ENCODE measurements at regions not wholly inside any gene's neighbourhood (a gene's known extent, or its start where the extent isn't known, plus 50 kb on each side); places are given as distances from the start of the nearest gene placed in this dataset.

DNA sequence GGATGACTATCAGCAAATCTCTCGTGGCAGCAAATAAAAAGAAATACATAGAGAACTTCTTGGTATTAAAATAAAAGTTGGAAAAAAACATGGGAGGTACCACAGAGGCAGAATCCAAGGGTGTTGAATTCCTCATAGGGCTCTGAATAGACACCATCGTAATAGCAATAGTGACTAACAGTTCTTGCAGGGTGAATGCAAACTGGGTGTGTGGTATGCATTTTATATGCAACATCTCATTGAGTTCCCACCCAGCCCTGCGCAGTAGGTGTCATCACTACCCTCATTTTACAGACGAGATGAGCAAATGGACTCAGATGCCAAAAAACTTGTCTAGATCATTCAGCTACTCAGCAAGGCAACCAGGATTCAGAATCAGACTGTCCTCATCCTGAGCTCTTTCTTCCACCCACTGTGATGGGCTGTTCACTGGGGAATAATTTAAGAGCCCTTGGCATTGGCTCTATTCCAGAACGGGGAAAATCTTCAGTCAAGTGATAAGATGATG, 354.6 kb upstream of the CDH11 start:
- H4K8ac ChIP-seq (ENCODE audit: extremely low read depth, insufficient read depth, low read length) = no peak overlapping the region
- CTCF ChIA-PET (ENCODE audit: partially characterized antibody) = interaction anchor here (1.1 to 1.2 kb wide), 2 partner anchors 8 to 46 kb away, joined by 3 read pairs; no protein-coding TSS in a partner anchor

More for the DNA sequence above, 354.6 kb upstream of the CDH11 start:
- Histone ChIP-seq H3K79me1 (ENCODE audit: low read depth, low read length) (no peaks in the 10 kb centered on the region), H3K4ac (replicated peaks; ENCODE audit: insufficient read length, low read depth, low read length) (no peak overlapping the region), H3K79me2 (ENCODE audit: control insufficient read depth in 1 of 2, insufficient read depth in 2 of 2, low read length in 2 of 2) (no peaks in the 10 kb centered on the region), H3K56ac (replicated peaks; ENCODE audit: insufficient read length, low read depth, low read length) (no peak overlapping the region), H3K27ac (ENCODE audit: low read depth, low read length) (no peak overlapping the region), H4K5ac (ENCODE audit: insufficient read length, low read depth, low read length) (no peak overlapping the region), H4K91ac (replicated peaks; ENCODE audit: insufficient read length, low read length) (no peak overlapping the region), H2BK15ac (ENCODE audit: low read length) (no peak overlapping the region), H2AK5ac (ENCODE audit: low read depth, low read length) (no peak overlapping the region; the same call in 1 of the 2 replicates), H4K20me1 (replicated peaks in 1 of 2; ENCODE audit: control insufficient read depth in 1 of 2, insufficient read depth in 2 of 2, low read length in 2 of 2) (no peaks in the 10 kb centered on the region), H3K4me1 (replicated peaks in 1 of 4; ENCODE audit: control insufficient read depth in 3 of 4, insufficient read depth in 4 of 4, low read length in 3 of 4) (peaks cover 0 to 9% (median under 1%) of the 10 kb centered on the region in 4 experiments; a peak in 2 of 7 replicates), H3K4me3 (ENCODE audit: extremely low read depth in 1 of 4, insufficient read depth in 2 of 4, low read depth in 3 of 4, low read length in 4 of 4) (no peak overlapping the region), H3K18ac (ENCODE audit: extremely low read depth, low read length) (no peak overlapping the region), H3K4me2 (ENCODE audit: insufficient read depth in 1 of 2, low read depth in 2 of 2, low read length in 2 of 2) (no peak overlapping the region), H3K9ac (replicated peaks in 1 of 4; ENCODE audit: extremely low read depth in 1 of 4, low read depth in 3 of 4, low read length in 3 of 4) (no peak overlapping the region), H2BK5ac (ENCODE audit: low read depth, low read length) (no peak overlapping the region), H3K23ac (ENCODE audit: insufficient read length) (no peak overlapping the region), H3K27me3 (replicated peaks in 1 of 4; ENCODE audit: control insufficient read depth in 3 of 4, extremely low read depth in 1 of 4, insufficient read depth in 3 of 4, low read length in 3 of 4) (no peaks in the 10 kb centered on the region), H3K36me3 (ENCODE audit: control insufficient read depth in 2 of 4, insufficient read depth in 4 of 4, low read length in 3 of 4) (no peaks in the 10 kb centered on the region), H2BK12ac (ENCODE audit: low read depth, low read length) (no peak overlapping the region), H2BK120ac (replicated peaks; ENCODE audit: low read depth, low read length) (no peak overlapping the region), H2AFZ (ENCODE audit: low read length) (no peak overlapping the region), H3K14ac (ENCODE audit: insufficient read length) (no peak overlapping the region), H3K9me3 (ENCODE audit: insufficient read depth in 2 of 2, low read depth in 1 of 2, low read length in 1 of 2) (no peaks in the 10 kb centered on the region), H2BK20ac (ENCODE audit: low read length) (no peak overlapping the region), H3K23me2 (ENCODE audit: low read depth, low read length) (no peaks in the 10 kb centered on the region)
- FAIRE-seq (no peak), DNase-seq (ENCODE audit: low read depth in 1 of 2, low spot score in 2 of 2) (no peak)
- TF ChIP-seq EP300 (IDR thresholded peaks at IDR 0.05; ENCODE audit: borderline replicate concordance in 1 of 2, low read depth in 2 of 2, low read length in 2 of 2) (no peak), SUZ12 (IDR thresholded peaks at IDR 0.05; ENCODE audit: low read length) (no peak), ZNF274 (IDR thresholded peaks at IDR 0.05; ENCODE audit: borderline replicate concordance, extremely low read depth, low read length) (no peak), BACH1 (IDR thresholded peaks at IDR 0.05; ENCODE audit: low read length) (no peak)
- 91% methylated on average over 5 of the region's 5 CpGs; no CpG with 5 or more reads in 1 of the 2 experiments for WGBS, 2 experiments (ENCODE audit: extremely low coverage in 1 of 2, insufficient coverage in 1 of 2, insufficient read length in 1 of 2, insufficient replicate concordance in 2 of 2, low coverage in 1 of 2, low lambda C conversion rate in 2 of 2, missing lambda C conversion rate in 1 of 2)
- POLR2A ChIA-PET (ENCODE audit: partially characterized antibody) = no interaction called here

Measured in H1 (cell line).